Hypothalamus (tissue), 51 donors: ENCODE measurements at regions not wholly inside any gene's neighbourhood (a gene's known extent, or its start where the extent isn't known, plus 50 kb on each side); places are given as distances from the start of the nearest gene placed in this dataset.
"Not testable (repeated sequence)": the region's sequence is repeated elsewhere in the genome, so short reads cannot be mapped to it uniquely, and the experiment has no call there.

Experiments
- DNase-seq, 51 donors: peaks; one replicate each; lab custom pipeline; 2025; lab: John Stamatoyannopoulos, UW

GRCh38 chr16:13696017-13696416 lies 223.9 kb upstream of the ERCC4 start:
- no peak for DNase-seq

- DNase-seq = no peak
Measured at GRCh38 chr16:13697013-13697412, 222.9 kb upstream of the ERCC4 start.

- no peak for DNase-seq
Measured at GRCh38 chr16:13697568-13697967, 222.4 kb upstream of the ERCC4 start.

- DNase-seq = peak in 7 of 51 donors; percentile 0 to 2 (median 1)
Measured at GRCh38 chr16:13702614-13703013, 217.3 kb upstream of the ERCC4 start.

GRCh38 chr16:13708347-13709120 lies 211.4 kb upstream of the ERCC4 start:
- DNase-seq = no peak

- no peak for DNase-seq
Measured at GRCh38 chr16:13718748-13719147, 201.2 kb upstream of the ERCC4 start.

GRCh38 chr16:13727943-13728342 lies 192.0 kb upstream of the ERCC4 start:
- DNase-seq = no peak

GRCh38 chr16:13733561-13733960 lies 186.4 kb upstream of the ERCC4 start:
- DNase-seq = no peak

- not testable (repeated sequence) for DNase-seq
Measured at GRCh38 chr16:13739621-13740373, 180.2 kb upstream of the ERCC4 start.

- no peak for DNase-seq
Measured at GRCh38 chr16:13742928-13743327, 177.0 kb upstream of the ERCC4 start.

GRCh38 chr16:13743571-13743970 lies 176.4 kb upstream of the ERCC4 start:
- DNase-seq = no peak

- no peak for DNase-seq
Measured at GRCh38 chr16:13756411-13757140, 163.4 kb upstream of the ERCC4 start.

GRCh38 chr16:13766334-13766733 lies 153.6 kb upstream of the ERCC4 start:
- DNase-seq = no peak

- DNase-seq = peak in 3 of 51 donors; percentile 1 to 18 (median 1)
Measured at GRCh38 chr16:13767215-13767614, 152.7 kb upstream of the ERCC4 start.

- no peak for DNase-seq
Measured at GRCh38 chr16:13768471-13768870, 151.5 kb upstream of the ERCC4 start.

- no peak for DNase-seq
Measured at GRCh38 chr16:13770436-13770835, 149.5 kb upstream of the ERCC4 start.

- no peak for DNase-seq
Measured at GRCh38 chr16:13772782-13773181, 147.2 kb upstream of the ERCC4 start.

GRCh38 chr16:13779676-13780075 lies 140.3 kb upstream of the ERCC4 start:
- DNase-seq = no peak

- no peak for DNase-seq
Measured at GRCh38 chr16:13780406-13781168, 139.4 kb upstream of the ERCC4 start.

GRCh38 chr16:13781169-13781564 lies 138.8 kb upstream of the ERCC4 start:
- no peak for DNase-seq
